ENCODE measurements at regions not wholly inside any gene's neighbourhood (a gene's known extent, or its start where the extent isn't known, plus 50 kb on each side); places are given as distances from the start of the nearest gene placed in this dataset.
"Not testable (repeated sequence)": the region's sequence is repeated elsewhere in the genome, so short reads cannot be mapped to it uniquely, and the experiment has no call there.

DNA sequence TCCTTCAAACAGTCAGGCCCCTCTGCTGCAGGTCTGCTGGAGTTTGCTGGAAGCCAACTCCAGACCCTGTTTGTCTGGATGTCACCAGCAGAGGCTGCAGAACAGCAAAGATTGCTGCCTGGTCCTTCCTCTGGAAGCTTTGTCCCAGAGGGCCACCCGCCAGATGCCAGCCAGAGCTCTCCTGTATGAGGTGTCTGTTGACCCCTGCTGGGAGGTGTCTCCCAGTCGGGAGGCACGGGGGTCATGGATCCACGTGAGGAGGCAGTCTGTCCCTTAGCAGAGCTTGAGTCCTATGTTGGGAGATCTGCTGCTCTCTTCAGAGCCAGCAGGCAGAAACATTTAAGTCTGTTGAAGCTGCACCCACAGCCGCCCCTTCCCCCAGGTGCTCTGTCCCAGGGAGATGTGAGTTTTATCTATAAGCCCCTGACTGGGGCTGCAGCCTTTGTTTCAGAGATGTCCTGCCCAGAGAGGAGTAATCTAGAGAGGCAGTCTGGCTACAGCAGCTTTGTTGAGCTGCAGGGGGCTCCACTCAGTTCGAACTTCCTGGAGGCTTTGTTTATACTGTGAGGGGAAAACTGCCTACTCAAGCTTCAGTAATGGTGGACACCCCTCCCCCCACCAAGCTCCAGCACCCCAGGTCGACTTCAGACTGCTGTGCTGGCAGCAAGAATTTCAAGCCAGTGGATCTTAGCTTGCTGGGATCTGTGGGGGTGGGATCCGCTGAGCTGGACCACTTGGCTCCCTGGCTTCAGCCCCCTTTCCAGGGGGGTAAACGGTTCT lies 72.1 kb downstream of the OGFRL1 start:
- not testable (repeated sequence) for DNase-seq

DNA sequence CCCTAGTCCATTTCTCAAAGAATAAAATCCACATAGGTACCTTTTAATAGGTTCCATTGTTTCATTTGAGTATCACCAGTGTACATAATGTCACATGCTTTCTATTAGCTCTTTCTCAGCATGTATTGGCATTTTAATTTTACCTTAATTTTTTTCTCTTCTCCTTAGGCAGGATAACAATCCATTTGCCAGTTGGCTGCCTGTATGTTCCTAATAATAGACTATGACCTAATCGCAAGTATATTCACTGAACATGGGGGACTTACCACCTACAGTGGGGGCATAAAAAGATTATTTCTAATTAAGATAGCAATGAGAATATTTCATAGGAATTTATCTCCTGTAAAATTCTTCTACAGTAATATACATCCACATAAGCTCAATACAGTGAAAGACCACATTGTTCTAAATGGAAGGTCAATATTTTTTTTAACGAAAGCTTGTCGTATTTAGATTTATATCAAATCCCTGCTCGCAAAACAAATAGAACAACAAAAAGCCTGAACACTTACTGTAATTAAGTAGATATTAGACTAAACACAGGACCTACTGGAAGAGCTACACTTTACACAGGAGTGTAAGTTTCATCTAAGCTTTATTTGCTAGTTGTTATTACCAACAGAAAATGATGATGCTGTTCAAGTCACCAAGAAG lies 76.4 kb downstream of the OGFRL1 start:
- DNase-seq, result no peak

DNA sequence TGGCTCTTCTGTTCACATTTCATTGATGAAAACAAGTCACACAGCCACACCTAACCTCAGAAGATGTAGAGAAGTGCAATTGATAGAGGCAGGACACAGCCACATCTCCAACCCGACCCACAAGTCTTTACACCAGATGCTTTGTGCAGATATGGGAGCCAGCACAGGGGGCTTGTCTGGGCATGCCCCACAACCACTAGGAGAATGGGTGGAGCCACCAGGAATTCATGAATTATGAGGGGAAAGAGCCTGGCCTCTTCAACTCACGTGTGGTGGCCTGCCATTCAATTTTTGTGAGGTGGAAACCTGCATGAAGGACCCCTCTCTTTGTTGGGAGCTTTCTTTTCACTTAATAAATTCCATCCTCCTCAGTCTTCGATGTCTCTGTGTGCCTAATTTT lies 79.1 kb downstream of the OGFRL1 start:
- no peak for DNase-seq

DNA sequence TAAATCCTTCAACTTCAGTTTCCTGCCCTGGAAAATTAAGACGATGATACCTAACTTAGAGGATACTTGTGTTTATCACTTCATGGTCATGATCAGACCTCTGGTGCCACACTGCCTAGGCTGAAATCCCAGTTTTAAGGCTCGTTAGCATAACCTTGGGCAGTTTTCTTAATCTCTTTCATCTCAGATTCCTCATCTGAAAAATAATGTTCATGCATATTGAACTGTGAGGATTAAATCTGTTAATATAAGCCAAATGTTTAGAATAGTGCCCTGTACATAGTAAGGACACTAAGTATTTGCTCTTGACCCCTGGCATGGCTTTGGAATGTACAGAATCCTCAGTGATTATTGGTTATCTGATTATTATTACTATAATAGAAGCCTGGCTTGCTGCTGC lies 79.7 kb downstream of the OGFRL1 start:
- no peak for DNase-seq

DNA sequence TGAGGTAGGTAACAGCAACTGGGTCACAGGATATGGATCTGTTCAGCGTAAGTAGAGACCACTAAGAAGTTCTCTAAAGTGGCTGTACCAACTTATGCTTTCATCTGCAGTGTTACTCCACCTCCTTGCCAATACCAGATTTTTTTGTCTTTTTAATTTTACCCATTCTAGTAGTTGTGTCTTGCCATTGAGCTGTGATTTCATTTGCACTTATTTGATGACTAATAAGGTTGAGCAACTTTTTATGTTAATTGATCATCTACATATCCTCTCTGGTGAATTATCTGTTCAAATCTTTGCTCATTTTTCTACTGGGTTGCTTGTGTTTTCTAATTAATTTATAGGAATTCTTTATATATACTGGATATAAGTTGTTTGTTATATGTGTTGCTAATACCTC lies 82.9 kb downstream of the OGFRL1 start:
- no peak for DNase-seq

DNA sequence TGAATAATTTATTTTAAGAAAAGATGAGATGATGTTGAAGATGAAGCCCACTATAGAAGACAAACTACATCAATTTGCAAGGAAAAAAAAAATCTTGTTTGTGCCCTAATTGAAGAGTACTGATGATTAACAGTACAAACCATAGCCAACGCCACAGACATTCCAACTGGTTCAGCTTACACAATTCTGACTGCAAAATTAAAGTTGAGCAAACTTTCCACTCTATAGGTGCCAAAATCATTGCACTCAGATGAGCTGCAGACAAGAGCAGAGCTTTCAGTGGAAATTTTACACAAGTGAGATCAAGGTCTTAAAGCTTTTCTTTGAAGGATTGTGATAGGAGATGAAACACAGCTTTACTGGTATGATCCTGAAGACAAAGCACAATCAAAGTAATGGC lies 85.3 kb downstream of the OGFRL1 start:
- DNase-seq, result no peak

DNA sequence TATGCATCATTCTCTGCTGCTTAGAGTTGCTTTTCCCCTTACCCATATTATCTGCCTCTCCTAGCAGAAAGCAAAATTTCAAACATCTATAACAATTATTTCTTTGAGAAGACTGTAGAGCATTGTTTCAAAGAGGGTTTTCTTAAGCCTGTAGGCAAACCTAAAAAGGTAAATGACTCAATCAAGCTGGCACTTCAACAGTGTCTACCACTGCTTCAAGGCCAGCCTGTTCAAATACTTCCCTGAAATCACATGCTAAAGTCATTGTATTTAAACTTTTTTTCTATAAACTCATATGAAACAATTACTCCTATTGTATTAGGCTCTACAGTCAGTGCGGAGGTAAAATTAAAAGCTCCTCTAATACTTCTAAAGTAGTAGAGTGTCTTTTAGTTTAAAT lies 87.1 kb downstream of the OGFRL1 start:
- DNase-seq, result no peak

DNA sequence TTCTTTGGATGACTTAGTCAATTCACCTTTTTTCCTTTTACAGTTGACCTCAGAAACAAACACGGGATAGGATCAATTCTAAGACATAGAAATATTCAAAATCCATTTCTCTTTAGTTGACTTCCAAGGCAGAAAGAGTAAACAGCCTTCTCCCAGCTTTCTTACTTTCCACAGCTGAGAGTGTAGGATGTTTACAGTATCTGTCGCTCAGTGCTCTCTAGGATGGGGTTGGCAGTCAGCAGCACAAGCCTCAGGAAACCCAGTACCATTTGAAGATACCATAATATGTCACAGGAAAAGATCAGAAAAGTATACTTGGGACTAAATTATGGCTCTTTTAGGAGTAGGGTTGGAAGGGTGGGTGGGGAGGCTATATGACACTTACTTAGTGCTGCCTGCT lies 88.2 kb downstream of the OGFRL1 start:
- no peak for DNase-seq

DNA sequence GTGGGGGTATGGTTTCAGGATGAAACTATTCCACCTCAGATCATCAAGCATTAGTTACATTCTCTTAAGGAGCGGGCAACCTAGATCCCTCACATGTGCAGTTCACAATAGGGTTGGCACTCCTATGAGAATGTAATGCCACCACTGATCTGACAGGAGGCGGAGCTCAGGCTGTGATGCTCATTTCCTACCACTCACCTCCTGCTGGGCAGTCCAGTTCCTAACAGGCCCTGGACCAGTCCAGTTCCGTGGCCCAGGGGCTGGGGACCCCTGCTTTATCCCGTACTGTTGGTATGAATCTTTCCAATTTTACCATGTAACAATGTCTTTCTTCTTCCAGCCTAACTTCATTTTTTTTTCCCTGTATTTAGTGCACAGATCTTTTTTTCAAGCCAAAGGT lies 94.9 kb downstream of the OGFRL1 start:
- no peak for DNase-seq

DNA sequence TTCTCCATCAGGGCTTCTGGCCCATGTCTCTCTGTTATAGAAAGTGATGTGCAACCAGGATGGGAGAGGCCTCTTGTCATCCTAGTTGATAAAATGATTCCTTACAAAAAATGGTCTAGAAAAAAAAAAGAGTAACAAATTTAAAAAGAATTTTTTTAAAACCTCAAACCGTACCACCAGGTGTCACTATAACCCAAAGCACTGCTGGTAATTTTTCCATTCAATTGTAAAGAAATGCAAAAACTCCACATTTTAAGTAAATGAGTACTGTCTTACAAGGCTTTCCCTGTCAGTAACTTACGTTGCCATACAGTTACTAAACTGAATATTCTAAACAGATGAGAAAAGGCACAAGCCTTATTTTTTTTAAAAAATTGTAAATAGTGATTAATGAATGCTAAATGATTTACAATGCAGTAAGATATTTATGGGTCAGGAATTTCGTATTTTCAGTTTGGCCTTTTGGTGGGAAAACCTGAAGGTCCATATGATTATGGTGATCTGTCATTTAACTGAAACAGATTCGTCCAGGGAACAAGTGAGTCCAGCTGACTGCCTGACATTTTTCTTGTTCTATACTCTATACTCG lies 95.4 kb downstream of the OGFRL1 start:
- DNase-seq, result peak in 1 of 6 experiments; percentile 2

DNA sequence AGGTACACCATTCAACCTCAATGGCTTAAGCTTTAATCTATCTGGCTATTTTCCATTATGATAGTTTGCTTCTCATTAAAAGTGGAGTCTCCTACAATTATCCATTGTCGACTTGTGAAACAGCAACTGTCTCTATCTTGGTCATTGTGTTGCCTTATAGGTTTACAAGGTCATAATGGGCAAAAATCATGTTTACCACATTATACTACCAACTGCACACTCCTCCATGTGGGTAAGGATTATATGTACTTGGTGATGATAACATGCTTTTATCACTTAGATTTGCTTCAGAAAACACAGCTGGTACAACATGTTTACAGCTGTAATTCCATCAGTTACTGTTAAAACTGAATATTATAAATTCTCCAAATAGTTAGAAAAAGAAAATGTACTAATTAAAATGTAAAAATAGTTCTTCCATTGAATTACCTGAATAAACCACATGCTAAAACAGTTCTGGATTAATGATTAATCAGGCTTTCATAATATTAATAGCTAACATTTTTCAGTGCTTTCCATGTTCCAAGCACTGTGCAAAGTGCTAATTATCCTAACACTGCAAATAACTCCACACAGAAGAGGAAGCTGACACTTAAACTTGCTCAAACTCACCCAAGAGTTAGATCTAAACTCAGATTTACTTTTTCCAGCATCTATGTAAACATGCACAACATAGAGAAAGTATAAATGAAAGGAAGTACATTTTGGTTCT lies 96.7 kb downstream of the OGFRL1 start:
- no peak for DNase-seq

DNA sequence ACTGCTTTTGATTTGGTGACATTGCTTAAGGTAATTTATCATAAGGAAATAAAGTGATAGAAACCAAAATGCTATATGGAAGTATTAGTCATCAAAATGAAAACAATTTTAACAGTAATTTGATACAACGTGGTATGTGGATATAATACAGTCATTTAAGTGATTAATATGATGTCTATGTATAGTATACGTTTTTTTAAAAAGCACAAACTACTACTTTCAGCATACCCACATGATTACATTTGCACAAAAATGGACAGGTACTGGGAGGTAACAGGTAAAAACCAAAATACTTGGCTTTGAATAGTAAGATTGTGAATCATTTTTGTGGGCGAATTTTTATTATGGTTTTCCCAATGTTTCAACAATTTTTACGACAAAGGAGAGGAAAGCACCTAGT lies 97.6 kb downstream of the OGFRL1 start:
- DNase-seq, result no peak

DNA sequence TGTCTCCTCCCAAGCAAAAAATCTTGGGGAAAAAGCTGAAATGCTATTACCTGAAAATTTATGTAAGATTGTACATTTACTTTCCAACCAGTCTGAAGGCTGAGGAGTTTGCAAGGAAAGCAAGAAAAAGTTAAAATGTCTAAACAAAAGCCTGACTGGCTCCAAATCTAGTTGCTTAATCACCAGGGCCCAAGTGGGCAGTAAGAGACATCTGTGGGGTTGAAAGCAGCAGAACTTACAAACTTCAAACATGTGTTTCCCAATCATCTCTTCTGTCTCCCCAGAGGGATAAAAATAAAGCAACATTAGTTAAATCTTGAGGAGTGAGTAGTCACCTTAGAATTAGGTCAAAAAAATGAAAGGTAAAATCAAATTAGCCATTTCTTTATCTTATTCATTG lies 98.6 kb downstream of the OGFRL1 start:
- DNase-seq, result no peak

DNA sequence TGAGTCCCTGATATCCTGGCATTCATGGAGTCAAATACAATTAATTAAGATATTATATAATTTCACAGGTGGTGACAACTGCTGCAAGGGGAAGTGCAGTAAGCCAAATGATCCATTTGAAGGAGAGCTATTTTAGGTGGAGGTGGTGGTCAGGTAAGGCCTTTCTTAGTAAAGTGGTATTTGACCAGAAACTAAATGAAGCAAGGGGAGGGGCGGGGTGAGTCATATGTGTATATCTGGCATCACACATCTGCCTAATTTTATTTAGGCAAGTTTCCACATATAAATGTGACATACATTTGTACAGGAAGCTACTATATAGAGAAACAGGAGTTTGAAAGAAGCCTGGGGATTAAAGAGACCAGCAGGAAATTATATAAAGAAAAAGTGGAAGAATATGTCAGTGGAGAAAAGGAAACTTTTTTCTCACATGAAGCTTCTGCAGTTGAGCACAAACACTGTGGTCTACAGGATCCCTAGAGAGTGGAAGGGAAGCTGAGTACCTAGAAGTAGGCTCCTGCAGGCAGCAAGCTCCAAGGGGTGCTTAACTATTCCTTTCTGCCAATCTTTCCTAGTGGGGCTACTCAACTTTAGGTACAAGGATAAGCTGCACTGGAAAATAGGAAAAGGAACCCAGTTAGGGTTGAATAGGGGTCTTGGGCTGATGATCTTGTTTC lies 99.6 kb downstream of the OGFRL1 start:
- no peak for DNase-seq

DNA sequence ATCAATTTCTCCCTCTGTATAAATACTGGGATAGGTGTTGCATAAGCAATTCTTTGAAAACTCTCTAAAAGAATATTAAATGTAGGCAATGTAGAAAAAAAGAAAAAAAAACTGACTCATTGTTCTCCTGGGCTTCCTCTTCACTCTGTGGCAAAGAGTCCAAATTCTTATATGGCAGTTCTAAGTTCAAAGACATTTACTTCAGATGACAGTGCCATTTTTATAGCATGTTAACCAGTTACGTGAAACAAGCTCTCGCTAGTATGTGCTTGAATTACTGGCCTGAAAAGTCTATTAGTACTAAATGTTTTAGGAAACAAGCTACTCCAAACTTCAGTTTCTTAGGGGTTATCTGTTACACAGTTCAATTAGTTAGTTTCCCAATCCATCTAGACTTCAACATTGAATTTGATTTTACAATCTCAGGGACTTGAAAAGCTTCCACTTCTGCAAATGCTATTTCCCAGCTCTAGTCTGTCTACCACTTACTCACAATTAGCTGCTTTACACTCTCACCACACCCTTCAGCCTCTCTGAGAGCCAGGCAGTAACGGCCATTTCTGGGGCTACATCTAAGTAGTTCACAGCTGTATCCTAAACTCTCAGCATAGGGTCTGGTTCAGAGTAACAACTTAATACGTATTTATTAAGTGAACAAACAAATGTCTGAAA lies 100.4 kb downstream of the OGFRL1 start:
- no peak for DNase-seq

DNA sequence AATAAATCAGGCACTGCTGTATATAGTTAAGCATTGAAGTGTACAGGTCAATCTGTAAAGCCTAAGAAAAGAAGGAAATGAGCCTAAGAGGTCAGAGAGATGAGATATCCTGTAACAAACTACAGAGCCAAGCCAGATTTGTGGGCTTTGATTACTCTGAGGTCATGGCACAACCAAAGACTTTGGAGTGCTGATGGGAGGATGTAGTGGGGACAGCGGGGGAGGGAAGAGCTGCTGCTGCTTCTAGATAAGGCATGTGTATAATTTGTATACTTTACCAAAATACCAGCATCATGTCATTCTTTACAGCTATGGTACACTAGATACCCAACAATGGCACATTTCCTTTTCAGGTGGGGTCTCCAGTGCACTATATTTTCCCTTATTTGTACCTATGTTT lies 102.5 kb downstream of the OGFRL1 start:
- DNase-seq, result no peak

DNA sequence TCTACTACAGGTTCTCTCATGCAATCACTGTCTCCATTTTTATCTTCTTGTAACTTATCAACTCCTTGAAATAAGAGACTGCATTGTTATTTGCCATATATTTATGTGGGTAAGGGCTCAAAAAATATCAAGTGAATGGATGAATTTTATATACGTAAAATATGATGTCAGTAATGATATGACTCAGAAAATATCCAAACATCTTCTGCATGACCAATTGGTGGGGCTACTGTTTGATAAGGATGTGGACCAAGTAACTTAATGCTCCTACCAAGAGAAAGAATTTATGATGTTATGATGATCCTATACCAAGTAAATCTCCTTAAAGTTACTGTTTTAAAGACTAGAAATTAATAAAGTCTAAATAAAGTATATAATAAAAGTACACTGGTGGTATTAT lies 103.7 kb downstream of the OGFRL1 start:
- no peak for DNase-seq

DNA sequence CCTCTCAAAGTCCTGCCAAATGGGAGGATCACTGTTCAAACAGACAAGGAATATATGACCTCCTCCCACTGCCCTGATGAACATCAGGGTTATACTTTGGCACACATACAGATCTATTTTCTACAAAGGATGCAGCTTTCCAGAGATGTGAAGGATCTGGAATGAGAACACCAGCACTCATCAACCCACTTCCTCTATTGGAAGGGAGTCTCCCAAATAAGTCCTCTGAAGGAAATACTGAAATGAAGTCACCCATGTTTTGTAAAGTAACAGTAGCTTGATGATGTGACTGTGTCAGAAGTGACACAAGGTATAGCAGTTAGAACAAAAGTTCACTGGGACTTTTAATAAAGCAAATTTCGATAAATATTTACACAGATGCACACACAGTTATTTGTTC lies 104.9 kb downstream of the OGFRL1 start:
- no peak for DNase-seq

DNA sequence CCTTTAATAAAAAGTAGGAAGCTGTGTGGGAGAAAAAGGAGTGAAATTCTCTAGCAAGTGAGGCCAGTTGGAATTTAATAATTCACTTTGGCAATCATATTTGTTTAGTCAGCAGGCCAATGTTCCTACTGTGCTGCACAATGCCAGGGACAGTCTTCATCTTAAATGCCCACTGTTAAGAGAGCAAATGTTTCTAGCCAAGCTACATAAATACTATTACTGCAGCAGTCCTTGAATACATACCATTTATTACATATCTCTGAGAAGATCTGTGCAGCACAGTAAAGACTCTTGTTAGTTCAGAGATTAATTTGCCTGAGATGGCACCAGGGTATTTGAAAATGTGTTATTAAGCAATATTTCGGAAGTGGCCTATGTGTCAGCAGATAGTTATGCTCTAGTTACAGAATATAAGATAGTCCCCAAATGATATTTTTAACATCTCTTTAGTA lies 105.4 kb downstream of the OGFRL1 start:
- DNase-seq, result no peak

DNA sequence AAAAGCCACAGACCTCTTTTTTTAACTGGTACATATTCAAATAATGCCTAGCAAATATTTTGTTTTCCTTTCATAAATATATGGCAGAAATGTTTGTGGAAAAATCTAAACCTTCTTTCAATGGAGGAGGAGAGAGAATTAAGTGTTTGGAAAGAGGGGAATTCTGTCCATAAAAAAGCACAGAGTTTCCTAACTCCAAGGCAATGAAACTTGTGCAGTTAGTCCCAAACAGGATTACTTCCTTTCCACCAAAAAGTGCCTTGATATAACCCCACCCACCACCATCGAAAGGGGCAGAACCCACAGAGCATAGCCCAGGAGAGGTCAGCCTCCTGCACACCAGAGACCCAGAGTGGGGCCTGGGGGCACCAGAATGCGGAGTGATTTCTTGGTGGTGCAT lies 106.3 kb downstream of the OGFRL1 start:
- DNase-seq, result no peak

DNA sequence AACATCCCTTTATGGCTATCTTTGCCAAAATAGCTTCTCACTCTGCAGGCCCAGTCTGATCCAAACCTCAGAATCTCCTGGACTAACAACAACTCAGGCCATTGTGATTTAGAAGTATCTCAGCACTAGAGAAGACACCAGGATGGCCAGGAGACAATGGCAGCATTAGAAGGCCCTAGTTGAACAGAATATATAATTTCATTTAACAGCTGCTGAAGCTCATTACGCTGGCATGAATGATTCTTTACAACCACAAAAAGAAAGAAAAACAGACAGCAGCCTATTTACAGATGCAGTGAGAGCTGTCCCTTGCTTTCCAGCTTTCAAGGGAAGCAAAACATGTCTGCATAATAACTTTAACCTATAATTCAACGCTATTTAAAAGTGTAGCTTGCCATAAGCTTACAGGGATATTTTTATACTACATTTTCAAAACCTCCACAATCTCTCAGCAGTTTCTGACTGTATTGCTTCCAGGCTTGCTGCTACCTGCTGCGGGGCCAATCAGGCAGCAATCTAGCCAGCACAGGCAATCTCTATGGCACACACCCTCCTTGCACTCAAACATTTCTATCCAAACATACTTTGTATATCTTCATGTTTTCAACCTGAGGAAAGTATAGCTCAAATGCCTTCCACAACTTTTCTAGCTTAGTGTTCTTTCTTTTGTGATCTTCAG lies 107.3 kb downstream of the OGFRL1 start:
- no peak for DNase-seq

DNA sequence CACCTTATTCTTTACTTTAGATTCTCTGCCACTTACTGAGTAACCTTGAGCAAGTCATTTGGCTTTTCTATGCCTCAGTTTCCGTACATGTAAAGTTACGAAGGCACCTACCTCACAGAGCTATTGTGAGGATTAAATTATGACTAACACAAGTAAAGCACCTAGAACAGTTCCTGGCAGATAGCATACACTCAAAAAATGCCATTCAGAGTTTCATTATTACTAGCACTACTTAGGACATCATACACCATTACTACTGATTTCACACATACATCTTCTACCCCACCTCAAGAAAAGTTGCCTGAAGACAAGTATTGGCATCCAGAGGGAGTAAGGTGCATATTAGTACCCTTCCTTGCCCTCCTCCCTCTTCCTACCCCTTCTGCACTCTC lies 107.8 kb downstream of the OGFRL1 start:
- DNase-seq, result no peak
